Mucosa of rectum (tissue), 2 donors: ENCODE measurements at regions not wholly inside any gene's neighbourhood (a gene's known extent, or its start where the extent isn't known, plus 50 kb on each side); places are given as distances from the start of the nearest gene placed in this dataset.

Source experiments
- H3K27ac ChIP-seq, 2 donors: one replicate each; pipeline ENCODE4 v1.7.0; 2013; ENCODE audit warnings: inconsistent platforms in 2 of 2, low read depth in 2 of 2, low read length in 2 of 2
- H3K27me3 ChIP-seq, 2 donors: one replicate each; pipeline ENCODE4 v1.7.0; 2013; ENCODE audit warnings: low read length in 2 of 2; ENCODE audit not compliant: control insufficient read depth in 2 of 2, insufficient read depth in 2 of 2
- H3K36me3 ChIP-seq, 2 donors: one replicate each; pipeline ENCODE4 v1.7.0; 2013; ENCODE audit warnings: low read length in 2 of 2; ENCODE audit not compliant: control insufficient read depth in 2 of 2, insufficient read depth in 2 of 2
- H3K4me1 ChIP-seq, 2 donors: one replicate each; pipeline ENCODE4 v1.7.0; 2013; ENCODE audit warnings: low read length in 2 of 2, mild to moderate bottlenecking in 1 of 2; ENCODE audit not compliant: control insufficient read depth in 2 of 2, insufficient read depth in 2 of 2
- H3K4me3 ChIP-seq, 2 donors: one replicate each; pipeline ENCODE4 v1.7.0; 2013; ENCODE audit warnings: low read length in 2 of 2
- H3K9ac ChIP-seq, 2 donors: one replicate each; pipeline ENCODE4 v1.7.0; 2013; ENCODE audit warnings: low read length in 2 of 2, low read depth in 1 of 2, mild to moderate bottlenecking in 1 of 2
- H3K9me3 ChIP-seq, 2 donors: one replicate each; pipeline ENCODE4 v1.7.0; 2013; ENCODE audit warnings: low read length in 2 of 2; ENCODE audit not compliant: control insufficient read depth in 2 of 2
- donor health status: healthy.
- donor health status: Normal muscosa, but diverticular disease.

- no peaks in the 10 kb centered on the region for H3K27me3 ChIP-seq
- H3K9me3 ChIP-seq, result no peaks in the 10 kb centered on the region
- H3K27ac ChIP-seq, result no peak overlapping the region
- H3K9ac ChIP-seq, result no peak overlapping the region
- H3K4me1 ChIP-seq, result no peaks in the 10 kb centered on the region
- H3K4me3 ChIP-seq, result no peak overlapping the region
- no peaks in the 10 kb centered on the region for H3K36me3 ChIP-seq
Measured at GRCh38 chr3:88623709-88624108, 473.9 kb downstream of the C3orf38 start.

GRCh38 chr3:88626456-88627120, 476.8 kb downstream of the C3orf38 start:
- Histone ChIP-seq H3K36me3 (no peaks in the 10 kb centered on the region), H3K9me3 (no peaks in the 10 kb centered on the region), H3K9ac (no peak overlapping the region), H3K4me3 (no peak overlapping the region), H3K4me1 (no peaks in the 10 kb centered on the region), H3K27me3 (no peaks in the 10 kb centered on the region), H3K27ac (no peak overlapping the region)

- H3K4me1 ChIP-seq, result no peaks in the 10 kb centered on the region
- H3K4me3 ChIP-seq, result no peak overlapping the region
- H3K36me3 ChIP-seq, result no peaks in the 10 kb centered on the region
- no peaks in the 10 kb centered on the region for H3K27me3 ChIP-seq
- H3K27ac ChIP-seq, result no peak overlapping the region
- no peak overlapping the region for H3K9ac ChIP-seq
- no peaks in the 10 kb centered on the region for H3K9me3 ChIP-seq
Measured at GRCh38 chr3:88628901-88629300, 478.5 kb upstream of the EPHA3 start.

GRCh38 chr3:88632226-88632625, 475.2 kb upstream of the EPHA3 start:
- no peaks in the 10 kb centered on the region for H3K4me1 ChIP-seq
- H3K9ac ChIP-seq, result no peak overlapping the region
- no peaks in the 10 kb centered on the region for H3K36me3 ChIP-seq
- H3K4me3 ChIP-seq, result no peak overlapping the region
- no peaks in the 10 kb centered on the region for H3K27me3 ChIP-seq
- H3K27ac ChIP-seq, result no peak overlapping the region
- H3K9me3 ChIP-seq, result no peaks in the 10 kb centered on the region

- H3K4me1 ChIP-seq, result no peaks in the 10 kb centered on the region
- H3K27ac ChIP-seq, result no peak overlapping the region
- no peak overlapping the region for H3K9ac ChIP-seq
- H3K36me3 ChIP-seq, result no peaks in the 10 kb centered on the region
- H3K27me3 ChIP-seq, result no peaks in the 10 kb centered on the region
- no peak overlapping the region for H3K4me3 ChIP-seq
- no peaks in the 10 kb centered on the region for H3K9me3 ChIP-seq
Measured at GRCh38 chr3:88640581-88640980, 466.8 kb upstream of the EPHA3 start.

GRCh38 chr3:88641033-88641604, 466.3 kb upstream of the EPHA3 start:
- Histone ChIP-seq H3K27me3 (no peaks in the 10 kb centered on the region), H3K9me3 (no peaks in the 10 kb centered on the region), H3K4me1 (no peaks in the 10 kb centered on the region), H3K27ac (no peak overlapping the region), H3K4me3 (no peak overlapping the region), H3K9ac (no peak overlapping the region), H3K36me3 (no peaks in the 10 kb centered on the region)

- H3K4me1 ChIP-seq, result no peaks in the 10 kb centered on the region
- no peak overlapping the region for H3K4me3 ChIP-seq
- no peaks in the 10 kb centered on the region for H3K36me3 ChIP-seq
- H3K27ac ChIP-seq, result no peak overlapping the region
- no peaks in the 10 kb centered on the region for H3K9me3 ChIP-seq
- no peaks in the 10 kb centered on the region for H3K27me3 ChIP-seq
- H3K9ac ChIP-seq, result no peak overlapping the region
Measured at GRCh38 chr3:88657459-88657858, 450.0 kb upstream of the EPHA3 start.

- no peaks in the 10 kb centered on the region for H3K36me3 ChIP-seq
- no peak overlapping the region for H3K9ac ChIP-seq
- H3K4me3 ChIP-seq, result no peak overlapping the region
- H3K4me1 ChIP-seq, result no peaks in the 10 kb centered on the region
- H3K27ac ChIP-seq, result no peak overlapping the region
- H3K27me3 ChIP-seq, result no peaks in the 10 kb centered on the region
- no peaks in the 10 kb centered on the region for H3K9me3 ChIP-seq
Measured at GRCh38 chr3:88661433-88661824, 446.0 kb upstream of the EPHA3 start.

- Histone ChIP-seq H3K4me1 (no peaks in the 10 kb centered on the region), H3K9me3 (no peaks in the 10 kb centered on the region), H3K27me3 (no peaks in the 10 kb centered on the region), H3K9ac (no peak overlapping the region), H3K4me3 (no peak overlapping the region), H3K27ac (no peak overlapping the region), H3K36me3 (no peaks in the 10 kb centered on the region)
Measured at GRCh38 chr3:88668180-88668579, 439.2 kb upstream of the EPHA3 start.

- no peaks in the 10 kb centered on the region for H3K9me3 ChIP-seq
- H3K27ac ChIP-seq, result no peak overlapping the region
- no peaks in the 10 kb centered on the region for H3K4me1 ChIP-seq
- no peak overlapping the region for H3K9ac ChIP-seq
- H3K36me3 ChIP-seq, result no peaks in the 10 kb centered on the region
- no peak overlapping the region for H3K4me3 ChIP-seq
- no peaks in the 10 kb centered on the region for H3K27me3 ChIP-seq
Measured at GRCh38 chr3:88671573-88671972, 435.8 kb upstream of the EPHA3 start.
